ENCODE measurements at regions not wholly inside any gene's neighbourhood (a gene's known extent, or its start where the extent isn't known, plus 50 kb on each side); places are given as distances from the start of the nearest gene placed in this dataset.

DNA sequence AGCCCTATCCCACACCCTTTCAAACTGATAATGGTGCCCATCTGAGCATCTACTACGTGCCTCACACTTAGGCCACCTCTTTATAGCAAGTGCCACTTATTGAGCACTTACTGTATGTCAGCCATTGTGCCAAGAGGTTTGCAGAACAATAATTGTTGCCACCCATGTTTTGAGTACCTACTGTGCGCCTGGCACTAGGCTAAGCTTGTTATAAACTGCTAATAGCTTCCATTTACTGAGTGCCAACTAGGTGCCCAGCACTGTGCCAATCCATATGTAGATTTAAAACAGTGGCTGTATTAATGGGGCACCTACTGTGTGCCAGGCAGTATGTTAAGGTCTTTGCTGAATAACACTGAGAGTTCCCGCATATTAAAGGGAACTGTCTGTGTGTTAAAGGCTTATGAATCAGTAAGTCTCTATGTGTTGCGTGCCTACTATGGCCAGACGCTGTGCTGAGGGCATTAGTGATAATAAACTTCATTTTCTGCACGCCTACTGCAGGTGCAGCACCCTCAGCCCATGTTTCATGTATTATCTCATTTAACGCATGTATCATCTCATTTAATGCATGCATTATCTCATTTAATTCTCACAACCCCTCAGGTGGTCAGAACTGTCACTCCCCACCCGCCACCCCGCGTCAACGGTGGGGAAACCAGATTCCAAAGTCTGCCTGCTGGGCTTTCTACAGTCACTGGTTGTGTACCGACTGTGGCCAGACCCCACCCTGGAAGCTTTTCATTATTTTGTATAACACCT, 105.0 kb downstream of the PTPRS start:
- no peak for DNase-seq
- no peak for ATAC-seq
- Mint-ChIP-seq H3K36me3 (ENCODE audit: low read depth) (no peaks in the 10 kb centered on the region), H3K9me3 (no peaks in the 10 kb centered on the region), H3K27me3 (peaks cover 4% of the 10 kb centered on the region), H3K4me1 (no peaks in the 10 kb centered on the region), H3K27ac (no peak overlapping the region), H3K4me3 (no peak overlapping the region)

DNA sequence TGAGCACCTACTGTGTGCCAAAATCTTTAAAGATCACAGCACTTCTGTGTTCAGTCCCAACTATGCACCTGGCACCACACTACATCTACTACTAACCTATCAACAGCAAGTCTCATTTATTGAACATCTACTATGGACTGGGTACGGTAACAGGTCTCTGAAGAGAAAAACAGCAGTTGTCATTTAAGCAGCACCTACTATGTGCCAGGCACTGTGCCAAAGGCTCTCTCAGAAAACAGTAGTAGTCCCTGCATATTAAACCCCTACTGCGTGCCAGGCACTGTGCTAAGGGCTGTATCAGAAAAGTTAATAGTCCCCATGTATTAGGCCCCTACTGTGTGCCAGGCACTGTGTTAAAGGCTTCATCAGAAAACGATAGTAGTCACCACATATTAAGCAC, 106.2 kb downstream of the PTPRS start:
- no peaks in the 10 kb centered on the region for H3K9me3 Mint-ChIP-seq
- H3K36me3 Mint-ChIP-seq (ENCODE audit: low read depth) = no peaks in the 10 kb centered on the region
- DNase-seq (no peak), ATAC-seq (no peak)
- no peak overlapping the region for H3K4me3 Mint-ChIP-seq
- H3K4me1 Mint-ChIP-seq = peaks cover 4% of the 10 kb centered on the region
- peaks cover 5% of the 10 kb centered on the region for H3K27me3 Mint-ChIP-seq
- no peak overlapping the region for H3K27ac Mint-ChIP-seq

DNA sequence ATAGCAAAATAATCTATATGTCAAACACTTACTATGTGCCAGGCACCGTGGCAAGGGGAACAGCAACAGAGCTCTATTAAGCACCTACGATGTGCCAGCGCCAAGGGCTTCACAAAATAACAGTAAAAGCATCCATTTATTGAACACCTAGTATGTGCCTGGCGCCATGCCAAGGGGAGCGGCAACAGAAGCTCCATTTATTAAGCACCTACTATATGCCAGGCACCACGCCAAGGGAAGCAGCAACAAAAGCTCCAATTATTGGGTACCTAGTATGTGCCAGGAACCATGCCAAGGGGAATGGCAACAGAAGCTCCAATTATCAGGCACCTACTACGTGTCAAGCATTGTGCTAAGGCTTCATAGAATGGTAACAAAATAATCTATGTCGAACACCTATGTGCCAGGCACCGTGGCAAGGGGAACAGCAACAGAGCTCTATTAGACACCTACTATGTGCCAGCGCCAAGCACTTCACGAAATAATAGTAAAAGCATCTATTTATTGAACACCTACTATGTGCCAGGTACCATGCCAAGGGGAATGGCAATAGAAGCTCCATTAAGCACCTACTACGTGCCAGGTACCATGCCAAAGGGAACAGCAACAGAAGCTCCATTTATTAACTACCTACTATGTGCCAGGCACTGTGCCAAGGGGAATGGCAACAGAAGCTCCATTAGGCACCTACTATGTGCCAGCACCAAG, 107.7 kb downstream of the PTPRS start:
- no peaks in the 10 kb centered on the region for H3K9me3 Mint-ChIP-seq
- no peak overlapping the region for H3K4me3 Mint-ChIP-seq
- no peak overlapping the region for H3K27ac Mint-ChIP-seq
- no peak for ATAC-seq
- no peak for DNase-seq
- peaks cover 7% of the 10 kb centered on the region for H3K4me1 Mint-ChIP-seq
- H3K27me3 Mint-ChIP-seq = peaks cover 14% of the 10 kb centered on the region
- no peaks in the 10 kb centered on the region for H3K36me3 Mint-ChIP-seq (ENCODE audit: low read depth)

DNA sequence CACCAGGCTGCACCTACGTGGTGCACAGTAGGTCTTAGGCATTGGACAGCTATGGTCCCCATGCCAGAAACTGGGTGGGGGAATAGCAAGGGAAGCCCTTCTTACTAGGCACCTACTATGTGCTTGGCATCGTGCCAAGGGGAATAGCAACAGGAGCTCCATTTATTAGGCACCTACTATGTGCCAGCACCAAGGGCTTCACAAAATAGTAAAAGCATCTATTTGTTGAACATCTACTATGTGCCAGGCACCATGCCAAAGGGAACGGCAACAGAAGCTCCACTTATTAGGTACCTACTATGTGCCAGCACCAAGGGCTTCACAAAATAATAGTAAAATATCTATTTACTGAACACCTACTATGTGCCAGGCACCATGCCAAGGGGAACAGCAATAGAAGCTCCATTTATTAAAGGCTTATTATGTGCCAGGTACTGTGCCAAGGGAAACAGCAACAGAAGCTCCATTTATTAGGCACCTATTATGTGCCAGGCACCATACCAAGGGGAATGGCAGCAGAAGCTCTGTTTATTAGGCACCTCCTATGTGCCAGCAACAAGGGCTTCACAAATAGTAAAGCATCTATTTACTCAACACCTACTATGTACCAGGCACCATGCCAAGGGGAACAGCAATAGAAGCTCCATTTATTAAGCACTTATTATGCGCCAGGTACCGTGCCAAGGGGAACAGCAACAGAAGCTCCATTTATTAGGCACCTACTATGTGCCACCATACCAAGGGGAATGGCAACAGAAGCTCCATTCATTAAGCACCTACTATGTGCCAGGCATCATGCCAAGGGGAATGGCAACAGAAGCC, 108.5 kb downstream of the PTPRS start:
- Mint-ChIP-seq H3K4me1 (peaks cover 7% of the 10 kb centered on the region), H3K36me3 (ENCODE audit: low read depth) (no peaks in the 10 kb centered on the region), H3K27me3 (peaks cover 18% of the 10 kb centered on the region), H3K4me3 (no peak overlapping the region), H3K27ac (no peak overlapping the region), H3K9me3 (no peaks in the 10 kb centered on the region)
- DNase-seq (no peak), ATAC-seq (no peak)

DNA sequence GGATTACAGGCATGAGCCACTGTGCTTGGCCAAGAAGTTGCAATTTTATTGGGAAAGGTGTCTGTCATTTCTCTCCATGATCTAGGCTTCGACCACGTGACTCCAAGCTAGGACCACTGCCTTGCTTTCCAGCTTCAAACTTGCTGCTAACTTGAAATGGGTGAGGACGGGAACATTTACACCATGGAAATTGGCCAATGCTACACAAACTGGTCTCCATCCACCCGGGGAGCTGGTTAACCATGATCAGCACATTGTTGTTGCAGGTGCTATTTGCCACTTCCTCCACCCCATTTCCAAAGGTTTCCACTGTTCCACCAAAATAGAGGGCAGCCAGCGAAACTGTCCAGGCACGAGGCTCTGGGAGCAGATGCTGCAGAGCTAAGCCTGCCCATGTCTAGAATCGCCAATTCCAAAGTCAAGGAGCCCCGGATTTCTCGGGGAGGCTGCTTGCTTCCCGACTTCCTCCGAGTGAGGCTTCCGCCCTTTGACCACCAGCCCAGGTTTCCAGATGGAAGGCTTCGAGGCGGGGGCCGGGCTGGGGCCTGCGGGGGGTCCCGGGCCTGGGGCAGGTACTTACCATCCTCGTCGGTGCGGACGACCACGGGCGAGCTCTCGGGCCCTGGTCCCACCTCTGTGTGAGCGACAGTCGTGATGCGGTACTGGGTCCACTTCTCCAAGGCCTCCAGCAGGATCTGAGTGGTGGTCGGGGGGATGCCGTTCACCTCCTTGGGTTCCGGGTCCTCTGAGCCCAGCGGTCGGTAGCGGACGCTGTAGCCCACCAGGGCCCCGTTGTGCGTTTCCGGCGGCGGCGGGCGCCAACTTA, 109.7 kb downstream of the PTPRS start:
- H3K27ac Mint-ChIP-seq = no peak overlapping the region
- peaks cover 7% of the 10 kb centered on the region for H3K4me1 Mint-ChIP-seq
- no peak for DNase-seq
- H3K4me3 Mint-ChIP-seq = no peak overlapping the region
- H3K27me3 Mint-ChIP-seq = peaks cover 22% of the 10 kb centered on the region
- no peaks in the 10 kb centered on the region for H3K36me3 Mint-ChIP-seq (ENCODE audit: low read depth)
- no peaks in the 10 kb centered on the region for H3K9me3 Mint-ChIP-seq
- no peak for ATAC-seq

DNA sequence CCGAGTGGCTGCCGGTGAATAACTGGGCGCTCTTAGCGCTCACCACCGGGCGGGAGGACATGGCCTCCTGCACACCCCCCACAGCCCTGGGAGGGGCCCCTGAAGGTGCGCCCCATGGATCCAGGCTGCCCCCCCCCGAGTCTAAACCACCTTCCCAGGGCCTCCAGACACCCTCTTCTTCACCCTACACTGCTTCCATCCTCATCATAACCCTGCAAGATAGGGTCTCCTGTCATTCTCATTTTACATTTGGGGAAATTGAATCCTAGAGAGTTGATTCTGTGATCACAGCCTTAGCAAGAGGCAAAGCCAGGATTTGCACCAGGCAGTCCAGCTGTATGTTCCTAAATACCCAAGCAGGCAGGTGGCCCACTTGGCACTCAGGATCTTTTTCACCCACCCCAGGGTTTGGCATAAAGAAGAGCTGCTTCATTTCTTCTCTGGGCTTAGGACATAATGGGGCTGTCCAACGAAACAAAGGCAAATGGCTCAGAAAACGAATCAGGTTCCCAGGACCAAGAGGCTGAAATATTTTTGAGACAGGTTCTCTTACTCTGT, 110.8 kb downstream of the PTPRS start:
- no peaks in the 10 kb centered on the region for H3K36me3 Mint-ChIP-seq (ENCODE audit: low read depth)
- H3K9me3 Mint-ChIP-seq = no peaks in the 10 kb centered on the region
- ATAC-seq (no peak), DNase-seq (no peak)
- H3K27me3 Mint-ChIP-seq = peaks cover 22% of the 10 kb centered on the region
- H3K4me3 Mint-ChIP-seq = no peak overlapping the region
- H3K4me1 Mint-ChIP-seq = peaks cover 7% of the 10 kb centered on the region
- H3K27ac Mint-ChIP-seq = no peak overlapping the region

DNA sequence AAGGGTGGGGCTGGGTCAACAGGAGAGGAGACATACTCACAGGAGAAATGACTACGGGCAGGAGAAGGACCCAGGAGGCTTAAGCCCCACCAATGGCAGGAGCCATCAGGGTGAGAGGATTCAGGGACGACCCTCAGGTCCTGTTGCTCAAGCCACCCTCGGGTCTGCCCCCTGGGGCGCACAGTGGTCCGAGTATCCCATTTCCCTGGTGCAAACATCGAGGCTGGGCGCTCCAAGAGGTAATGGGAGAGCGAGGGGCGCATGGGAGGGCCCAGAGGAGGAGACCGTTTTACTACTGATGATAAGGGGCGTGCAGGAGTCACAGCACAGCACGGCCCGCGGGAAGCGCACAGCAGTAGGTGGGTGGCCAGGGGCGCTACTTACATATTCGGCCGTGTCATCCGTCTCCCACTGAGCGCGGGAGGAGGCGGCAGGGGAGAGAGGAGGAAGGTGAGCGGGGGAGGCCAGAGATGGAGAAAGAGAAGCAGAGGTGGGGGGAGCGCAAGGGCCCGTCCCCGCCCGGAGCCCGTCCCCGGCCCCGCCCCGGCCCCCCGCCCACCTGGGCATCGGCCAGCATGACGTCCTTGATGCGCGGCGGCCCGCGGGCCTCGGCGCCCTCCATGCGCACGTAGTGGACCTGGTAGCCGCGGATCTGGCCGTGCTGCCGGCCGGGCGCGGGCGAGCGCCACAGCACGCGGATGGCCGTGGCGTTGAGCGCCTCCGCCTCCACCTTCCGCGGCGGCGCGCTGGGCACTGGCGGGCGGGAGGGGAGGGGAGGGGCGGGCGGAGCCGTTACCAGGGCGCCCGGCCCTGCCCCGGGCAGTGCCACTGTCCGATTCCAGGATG, 111.5 kb downstream of the PTPRS start:
- peaks cover 22% of the 10 kb centered on the region for H3K27me3 Mint-ChIP-seq
- ATAC-seq (peak; percentile 13), DNase-seq (no peak)
- no peaks in the 10 kb centered on the region for H3K36me3 Mint-ChIP-seq (ENCODE audit: low read depth)
- no peak overlapping the region for H3K27ac Mint-ChIP-seq
- H3K4me3 Mint-ChIP-seq = peak overlapping the region; percentile 21
- no peaks in the 10 kb centered on the region for H3K9me3 Mint-ChIP-seq
- H3K4me1 Mint-ChIP-seq = peaks cover 7% of the 10 kb centered on the region

DNA sequence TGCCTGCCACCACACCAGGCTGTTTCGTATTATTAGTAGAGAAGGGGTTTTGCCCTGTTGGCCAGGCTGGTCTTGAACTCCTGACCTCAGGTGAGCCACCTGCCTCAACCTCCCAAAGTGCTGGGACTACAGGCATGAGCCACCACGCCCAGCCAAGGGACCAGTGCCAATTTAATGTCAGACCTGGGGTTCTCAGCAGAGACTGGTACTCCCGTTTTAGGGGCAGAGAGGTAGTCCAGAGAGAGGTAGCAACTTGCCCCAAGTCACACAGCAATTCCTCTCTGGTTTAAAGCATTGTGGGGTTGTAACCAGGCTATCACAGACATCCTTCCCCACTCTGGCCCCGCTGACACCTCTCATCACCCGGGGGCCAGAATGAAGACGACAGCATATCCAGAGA, 112.1 kb downstream of the PTPRS start:
- peaks cover 22% of the 10 kb centered on the region for H3K27me3 Mint-ChIP-seq
- H3K27ac Mint-ChIP-seq = no peak overlapping the region
- H3K4me3 Mint-ChIP-seq = peak overlapping the region; percentile 21
- H3K36me3 Mint-ChIP-seq (ENCODE audit: low read depth) = no peaks in the 10 kb centered on the region
- ATAC-seq (no peak), DNase-seq (no peak)
- H3K9me3 Mint-ChIP-seq = no peaks in the 10 kb centered on the region
- peaks cover 7% of the 10 kb centered on the region for H3K4me1 Mint-ChIP-seq

DNA sequence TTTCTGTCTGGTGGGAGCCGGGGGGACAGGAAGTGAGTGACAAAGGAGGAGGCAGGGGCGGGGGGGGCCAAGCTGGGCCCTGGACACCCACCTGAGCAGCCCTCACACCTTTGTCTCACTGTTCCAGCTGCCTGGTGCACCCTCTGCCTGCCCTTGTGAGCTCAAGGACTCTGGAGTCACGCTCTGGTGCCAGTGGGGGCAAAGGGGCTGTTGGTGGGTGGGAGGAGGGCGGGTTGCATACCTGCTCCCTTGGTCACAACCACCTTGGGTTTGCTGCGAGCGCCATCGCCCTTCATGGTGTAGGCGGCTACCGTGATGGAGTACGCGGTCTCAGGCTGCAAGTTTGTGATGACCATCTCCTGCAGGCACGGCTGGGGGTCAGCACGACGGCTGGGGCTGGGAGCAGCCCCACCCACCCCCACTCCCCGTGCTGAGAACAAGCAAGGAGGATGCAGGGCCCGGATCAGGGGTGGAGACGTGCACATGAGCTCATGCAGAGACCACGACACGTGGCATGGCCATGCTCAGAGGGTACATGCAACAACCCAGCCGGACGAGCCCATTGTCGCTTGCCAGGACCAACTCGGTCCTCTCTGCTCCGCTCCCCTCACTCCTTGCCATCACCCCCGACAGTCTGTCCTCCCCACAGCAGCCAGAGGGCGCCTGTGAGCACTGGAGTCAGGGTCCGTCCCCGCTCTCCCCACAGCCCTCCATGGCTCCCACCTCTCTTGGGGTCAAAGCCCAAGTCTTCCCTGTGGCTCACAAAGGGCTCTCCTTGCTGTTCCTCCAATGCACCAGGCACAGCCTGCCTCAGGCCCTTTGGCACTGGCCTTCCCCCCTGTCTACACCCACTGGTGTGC, 114.9 kb downstream of the PTPRS start:
- ATAC-seq (no peak), DNase-seq (peak; percentile 35)
- Mint-ChIP-seq H3K36me3 (ENCODE audit: low read depth) (no peaks in the 10 kb centered on the region), H3K27ac (no peak overlapping the region), H3K4me1 (peaks cover 7% of the 10 kb centered on the region), H3K27me3 (peaks cover 22% of the 10 kb centered on the region), H3K9me3 (no peaks in the 10 kb centered on the region), H3K4me3 (no peak overlapping the region)

DNA sequence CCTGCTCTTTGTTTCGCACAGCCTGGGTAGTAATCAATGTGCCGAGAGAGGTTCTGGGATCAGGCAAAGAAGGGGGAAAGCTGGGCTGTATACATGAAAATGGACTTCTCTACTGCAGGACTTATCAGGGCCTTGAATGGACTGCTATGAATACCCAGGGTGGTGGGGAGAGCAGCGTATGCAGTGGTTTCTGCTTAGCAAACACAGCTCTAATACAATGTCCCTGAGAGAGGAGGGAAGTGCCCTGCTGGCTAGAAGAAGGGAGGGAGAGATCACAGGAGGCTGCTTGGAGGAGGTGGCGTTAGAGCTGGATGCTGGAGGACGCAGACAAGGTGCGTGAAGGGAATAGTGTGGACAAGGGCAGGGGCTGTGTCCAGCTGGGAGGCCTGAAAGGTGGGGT, 116.1 kb downstream of the PTPRS start:
- Mint-ChIP-seq H3K27me3 (peaks cover 18% of the 10 kb centered on the region), H3K9me3 (no peaks in the 10 kb centered on the region), H3K4me1 (peaks cover 4% of the 10 kb centered on the region), H3K4me3 (no peak overlapping the region), H3K27ac (no peak overlapping the region), H3K36me3 (ENCODE audit: low read depth) (no peaks in the 10 kb centered on the region)
- ATAC-seq (no peak), DNase-seq (no peak)

DNA sequence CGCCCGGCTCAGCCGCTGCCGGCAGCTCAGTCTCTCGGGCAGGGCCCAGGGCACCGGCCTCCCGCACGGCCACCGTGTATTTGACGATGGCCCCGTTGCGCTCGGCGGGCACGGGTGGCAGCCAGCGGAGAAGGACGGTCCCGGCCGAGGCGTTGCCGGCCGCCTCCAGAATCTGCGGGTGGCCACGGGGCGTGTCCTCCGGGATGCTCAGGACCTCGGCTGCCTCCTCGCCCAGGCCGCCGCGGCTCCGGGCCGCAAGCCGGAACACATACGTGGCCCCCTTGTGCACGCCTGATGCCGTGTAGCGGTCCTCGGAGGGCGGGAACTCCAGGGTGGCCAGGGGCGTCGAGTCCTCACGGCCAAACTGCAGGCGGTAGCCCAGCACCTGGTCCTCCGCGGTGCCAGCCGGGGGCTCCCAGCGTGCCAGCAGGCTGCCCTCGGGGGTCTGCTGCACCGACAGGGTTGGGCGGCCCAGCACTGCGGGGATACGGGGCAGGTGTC, 117.7 kb downstream of the PTPRS start:
- H3K9me3 Mint-ChIP-seq = no peaks in the 10 kb centered on the region
- no peaks in the 10 kb centered on the region for H3K36me3 Mint-ChIP-seq (ENCODE audit: low read depth)
- DNase-seq (no peak), ATAC-seq (no peak)
- no peak overlapping the region for H3K4me3 Mint-ChIP-seq
- H3K27me3 Mint-ChIP-seq = peaks cover 8% of the 10 kb centered on the region
- H3K4me1 Mint-ChIP-seq = no peaks in the 10 kb centered on the region
- no peak overlapping the region for H3K27ac Mint-ChIP-seq

DNA sequence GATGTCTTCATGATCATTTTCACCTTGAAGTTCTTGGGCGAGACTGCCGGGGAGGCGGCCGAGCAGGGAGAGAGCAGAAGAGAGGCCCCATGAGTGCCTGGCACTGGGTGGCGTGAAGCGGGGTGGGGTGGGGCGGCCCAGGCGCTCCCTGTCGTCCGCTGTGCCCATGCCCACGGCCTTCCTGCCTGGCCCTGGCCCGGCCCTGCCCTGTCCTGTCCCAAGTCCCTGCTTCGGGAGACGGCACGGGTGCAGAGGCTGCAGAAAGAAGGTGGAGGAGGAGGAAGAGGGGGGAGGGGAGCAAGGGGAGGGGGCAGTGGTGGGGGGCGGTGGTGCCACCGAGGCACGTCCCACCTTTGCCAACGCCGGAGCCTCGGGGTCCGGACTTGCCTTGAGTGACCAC, 118.4 kb downstream of the PTPRS start:
- no peak for ATAC-seq
- no peaks in the 10 kb centered on the region for H3K36me3 Mint-ChIP-seq (ENCODE audit: low read depth)

More for the DNA sequence above, 118.4 kb downstream of the PTPRS start:
- no peak overlapping the region for H3K27ac Mint-ChIP-seq
- peaks cover 4% of the 10 kb centered on the region for H3K27me3 Mint-ChIP-seq
- H3K4me1 Mint-ChIP-seq = no peaks in the 10 kb centered on the region
- H3K4me3 Mint-ChIP-seq = no peak overlapping the region
- no peak for DNase-seq
- no peaks in the 10 kb centered on the region for H3K9me3 Mint-ChIP-seq

All from activated naive CD8-positive, alpha-beta T cell treated with anti-CD3 and anti-CD28 coated beads, Interleukin-2, amount 50 U/mL, for 24 hours (primary cell).